ENCODE measurements at regions not wholly inside any gene's neighbourhood (a gene's known extent, or its start where the extent isn't known, plus 50 kb on each side); places are given as distances from the start of the nearest gene placed in this dataset.

DNA sequence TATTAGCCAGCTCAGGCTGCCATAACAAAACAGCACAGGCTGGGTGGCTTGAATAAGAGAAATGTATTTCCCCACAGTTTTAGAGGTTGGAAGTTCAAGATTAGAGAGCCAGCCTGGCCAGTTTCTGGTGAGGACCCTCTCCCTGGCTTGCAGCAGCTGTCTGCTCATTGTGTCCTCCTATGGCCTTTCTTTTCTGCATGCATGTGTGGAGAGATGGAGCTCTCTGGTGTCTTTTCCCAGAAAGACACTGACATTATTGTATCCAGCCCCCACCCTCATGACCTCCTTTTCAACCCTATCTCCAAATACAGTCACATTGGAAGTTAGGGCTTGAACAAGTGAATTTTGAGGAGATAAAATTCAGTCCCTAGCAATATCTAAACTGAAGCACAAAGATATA, 263.8 kb upstream of the PABPC4L start:
- no peak for DNase-seq

GRCh38 chr4:134463771-134464170, 262.2 kb upstream of the PABPC4L start:
- no peak for DNase-seq

- DNase-seq, result no peak
Measured at GRCh38 chr4:134426821-134427220, 225.2 kb upstream of the PABPC4L start.

GRCh38 chr4:134425756-134426155, 224.2 kb upstream of the PABPC4L start:
- DNase-seq, result no peak

- DNase-seq, result no peak
Measured at GRCh38 chr4:134422776-134423175, 221.2 kb upstream of the PABPC4L start.

DNA sequence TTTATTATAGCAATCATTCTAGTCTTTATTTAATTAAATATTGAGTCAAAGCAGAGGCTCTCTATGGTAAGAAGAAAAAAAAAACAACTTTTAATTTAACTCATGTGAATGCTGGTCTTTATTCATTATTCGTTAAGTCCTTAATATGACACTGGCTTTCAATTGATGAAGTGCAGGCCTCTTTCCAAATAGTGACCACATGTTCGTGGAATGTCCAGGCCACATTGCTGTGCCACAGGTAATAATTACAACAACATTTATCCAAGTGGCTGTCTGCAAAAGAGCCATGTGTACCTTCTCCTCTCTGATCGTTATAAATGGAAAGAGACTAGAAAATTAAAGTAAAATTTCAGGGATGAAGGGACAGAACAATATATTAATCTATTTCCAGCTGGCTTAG, 220.1 kb upstream of the PABPC4L start:
- no peak for DNase-seq

- no peak for DNase-seq
Measured at GRCh38 chr4:134408897-134409296, 207.3 kb upstream of the PABPC4L start.

GRCh38 chr4:134401798-134402197, 200.2 kb upstream of the PABPC4L start:
- no peak for DNase-seq

GRCh38 chr4:134393592-134393991, 192.0 kb upstream of the PABPC4L start:
- DNase-seq, result no peak

- DNase-seq, result no peak
Measured at GRCh38 chr4:134390319-134390718, 188.7 kb upstream of the PABPC4L start.

DNA sequence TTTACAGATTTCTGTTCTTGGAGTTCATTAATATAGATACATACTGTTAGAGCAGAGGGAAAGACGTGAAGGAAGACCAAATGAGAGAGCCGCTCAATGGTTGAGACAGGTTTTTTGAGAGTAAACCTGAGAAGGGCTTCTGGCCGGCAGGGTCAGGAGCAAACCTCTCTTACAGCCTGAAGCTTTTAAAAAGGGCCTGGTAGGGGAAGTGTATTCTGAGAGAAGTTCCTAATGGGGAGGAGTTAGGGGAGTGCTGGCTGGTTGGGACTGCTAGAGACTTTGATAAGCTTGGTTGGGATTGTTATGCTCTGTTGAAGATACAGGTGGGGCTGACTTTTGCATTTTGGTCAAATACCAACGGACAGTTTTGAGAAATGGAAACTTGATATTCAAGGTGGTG, 186.8 kb upstream of the PABPC4L start:
- no peak for DNase-seq

DNA sequence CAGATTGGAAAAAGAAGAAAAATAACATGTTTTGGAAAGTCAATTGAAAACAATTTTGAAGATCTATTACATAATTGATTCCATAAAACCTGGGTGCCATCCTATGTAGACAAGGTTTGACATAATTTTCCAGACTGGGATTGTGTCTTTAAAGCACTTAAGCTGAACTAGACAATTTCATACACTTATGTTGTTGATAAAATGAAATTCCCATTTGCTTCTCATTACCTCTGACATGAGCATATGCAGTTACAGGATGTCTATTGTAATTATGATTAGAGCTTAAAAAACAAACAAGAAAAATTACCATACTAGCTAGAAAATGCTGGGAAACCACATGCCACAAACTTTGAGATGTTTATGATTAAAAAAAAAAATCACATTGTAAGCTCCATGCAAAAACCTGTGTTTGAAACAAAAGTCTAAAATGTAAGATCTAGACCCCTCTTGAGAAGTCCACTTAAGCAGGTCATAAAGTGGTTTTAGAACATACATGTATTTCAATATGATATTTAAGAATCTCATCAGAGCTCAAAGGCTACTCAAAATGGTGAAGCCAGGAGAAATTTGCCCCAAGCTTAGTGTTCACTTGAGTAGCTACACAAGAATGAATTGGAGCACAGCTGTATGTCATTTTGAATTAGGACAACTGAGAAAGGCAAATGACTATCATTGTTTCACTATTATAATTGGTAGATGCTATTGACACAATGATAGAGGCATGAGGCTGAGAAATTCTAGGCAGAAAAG, 181.1 kb upstream of the PABPC4L start:
- DNase-seq, result no peak

DNA sequence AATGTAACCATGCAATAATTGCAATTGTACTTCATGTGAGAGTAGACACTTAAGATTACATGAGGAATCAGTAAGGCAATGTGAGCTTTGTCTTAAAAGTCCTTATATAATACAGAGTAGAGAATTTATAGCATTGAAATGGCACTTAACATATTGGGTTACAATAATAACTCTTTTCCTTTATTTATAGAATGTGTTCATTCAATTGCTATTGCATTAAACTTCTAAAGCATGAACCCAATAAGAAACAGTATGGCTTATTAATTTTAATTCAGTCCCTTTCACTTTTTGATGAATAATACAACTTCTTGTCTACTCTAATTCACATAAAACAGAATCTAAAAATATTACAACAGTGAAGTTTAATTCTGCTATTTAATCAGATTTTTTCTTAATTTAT, 174.2 kb upstream of the PABPC4L start:
- DNase-seq, result no peak

GRCh38 chr4:134365852-134366251, 164.3 kb upstream of the PABPC4L start:
- no peak for DNase-seq

- no peak for DNase-seq
Measured at GRCh38 chr4:134364928-134365327, 163.3 kb upstream of the PABPC4L start.

DNA sequence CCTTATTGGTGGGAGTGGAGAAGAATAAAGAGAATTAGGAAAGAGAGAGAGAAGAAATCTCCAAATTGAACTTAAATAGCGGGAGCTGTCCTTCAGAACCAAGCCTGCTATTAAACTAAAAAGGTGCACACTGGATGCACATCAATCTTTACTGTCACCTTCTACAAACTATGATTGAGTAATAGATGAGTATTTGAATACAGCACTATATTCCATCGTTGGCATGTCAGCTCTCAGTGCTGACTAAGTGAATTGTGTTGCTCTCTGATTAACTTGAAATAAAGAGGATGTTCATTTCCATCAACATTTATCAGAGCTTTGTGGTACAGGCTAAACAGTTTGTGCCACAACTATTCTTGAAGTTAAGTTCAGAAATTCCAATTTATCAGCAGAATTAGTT, 143.7 kb upstream of the PABPC4L start:
- DNase-seq, result no peak

DNA sequence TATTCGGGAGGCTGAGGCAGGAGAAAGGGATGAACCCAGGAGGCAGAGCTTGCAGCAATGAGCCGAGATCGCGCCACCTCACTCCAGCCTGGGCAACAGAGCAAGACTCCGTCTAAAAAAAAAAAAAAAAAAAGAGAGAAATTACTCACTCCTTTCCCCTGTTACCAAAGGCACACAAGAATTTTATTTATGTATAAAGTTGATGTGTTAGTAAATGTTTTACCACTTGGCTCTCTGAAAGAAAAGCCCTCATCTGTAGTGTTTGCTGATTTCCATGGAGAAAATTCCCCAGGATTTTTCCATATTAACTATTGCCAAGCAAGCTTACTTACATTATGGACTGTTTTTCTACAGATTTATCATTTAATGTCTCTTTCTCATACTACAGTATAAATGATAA, 142.1 kb upstream of the PABPC4L start:
- DNase-seq, result no peak

DNA sequence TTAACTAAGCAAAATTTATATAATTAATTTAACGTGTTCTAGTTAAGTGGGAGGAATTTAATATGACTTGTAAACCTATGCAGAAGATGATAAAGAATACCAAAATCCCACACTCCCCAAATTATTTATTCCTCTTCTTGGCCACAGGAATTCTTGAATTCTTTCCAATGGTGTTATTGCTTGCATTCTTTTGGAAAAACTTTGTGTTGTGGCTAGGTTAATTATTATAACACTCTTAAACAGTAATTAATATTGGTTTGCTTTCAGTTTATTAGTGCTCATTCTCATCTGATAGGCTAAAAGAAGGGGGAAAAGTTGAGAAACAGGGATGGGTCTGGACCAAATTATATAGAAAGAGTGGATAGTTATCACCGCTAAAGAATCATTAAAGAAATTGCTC, 141.5 kb upstream of the PABPC4L start:
- DNase-seq, result no peak

- no peak for DNase-seq
Measured at GRCh38 chr4:134337574-134337973, 136.0 kb upstream of the PABPC4L start.

DNA sequence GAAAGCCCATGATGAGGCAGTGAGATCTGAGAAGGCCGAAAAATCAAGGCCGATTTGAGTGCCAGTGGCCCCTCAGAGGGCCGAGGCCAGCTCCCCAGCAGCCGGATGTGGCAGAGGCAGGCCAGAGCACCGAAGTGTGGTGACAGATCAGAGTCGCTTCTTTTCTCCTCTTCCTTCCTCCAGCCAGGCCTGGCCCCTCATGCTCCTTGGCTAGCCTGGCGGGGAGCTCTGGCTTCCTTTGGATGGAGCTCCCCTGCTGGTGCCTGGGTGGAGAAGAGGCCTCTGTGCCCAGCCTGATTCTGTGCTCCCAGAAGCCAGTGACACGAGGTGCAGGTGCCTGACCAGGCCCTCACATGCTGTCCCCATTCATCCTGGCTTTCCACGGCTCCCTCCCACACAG, 127.2 kb upstream of the PABPC4L start:
- no peak for DNase-seq

- no peak for DNase-seq
Measured at GRCh38 chr4:134327274-134328122, 125.9 kb upstream of the PABPC4L start.

DNA sequence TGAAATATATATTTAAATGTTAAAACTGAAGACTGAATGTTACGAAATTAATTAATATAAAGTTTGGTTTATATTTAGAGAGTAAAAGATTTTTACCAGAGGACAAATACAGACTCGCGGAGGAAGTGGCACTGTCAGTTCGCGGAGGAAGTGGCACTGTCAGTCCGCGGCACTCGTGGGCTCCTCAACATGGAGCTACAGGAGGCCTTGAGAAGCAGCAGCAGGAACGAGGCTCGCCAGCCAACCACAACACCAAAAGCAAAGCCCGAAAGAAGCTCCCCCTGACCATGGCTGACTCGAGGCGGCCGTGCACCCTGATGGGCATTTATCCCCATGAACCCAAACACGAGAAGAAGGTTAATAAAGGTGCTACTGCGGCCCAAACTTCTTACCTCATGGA, 125.3 kb upstream of the PABPC4L start:
- DNase-seq, result no peak

DNA sequence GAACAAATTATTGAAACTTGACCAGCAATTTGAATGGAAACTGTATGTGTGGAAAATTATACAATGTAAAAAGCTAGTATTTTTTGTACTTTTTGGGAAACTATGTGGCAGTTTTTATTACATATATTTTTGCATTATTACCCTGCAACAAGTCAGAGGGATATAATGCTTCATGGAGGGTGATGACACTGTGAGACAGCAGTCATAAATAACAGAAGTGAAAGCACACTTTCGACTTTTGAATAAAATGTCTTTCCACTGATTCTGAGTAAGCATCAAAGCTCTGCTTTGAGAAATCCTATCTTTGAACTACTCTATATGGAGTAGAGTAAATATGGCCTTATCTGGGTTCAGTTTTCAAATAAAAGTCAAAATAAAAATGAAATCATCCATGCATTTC, 122.6 kb upstream of the PABPC4L start:
- DNase-seq, result no peak

DNA sequence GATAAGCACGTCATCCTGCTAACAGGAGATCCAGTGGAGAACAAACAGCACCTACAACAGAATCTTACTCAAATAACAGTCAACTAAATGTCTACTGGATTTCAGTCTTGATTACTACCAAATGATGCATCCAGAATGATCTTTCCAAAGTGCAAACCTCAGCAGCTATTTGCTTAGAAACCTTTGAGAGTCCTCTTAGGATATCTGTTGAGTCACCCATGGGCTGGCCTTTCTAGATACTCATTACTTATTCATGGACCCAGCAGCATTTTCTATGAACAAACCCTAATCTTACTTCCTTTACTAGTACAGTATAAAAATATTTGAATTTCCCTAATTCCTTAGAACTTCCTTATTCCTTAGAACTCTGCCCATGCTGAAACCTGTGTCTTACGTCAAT, 118.5 kb upstream of the PABPC4L start:
- no peak for DNase-seq

DNA sequence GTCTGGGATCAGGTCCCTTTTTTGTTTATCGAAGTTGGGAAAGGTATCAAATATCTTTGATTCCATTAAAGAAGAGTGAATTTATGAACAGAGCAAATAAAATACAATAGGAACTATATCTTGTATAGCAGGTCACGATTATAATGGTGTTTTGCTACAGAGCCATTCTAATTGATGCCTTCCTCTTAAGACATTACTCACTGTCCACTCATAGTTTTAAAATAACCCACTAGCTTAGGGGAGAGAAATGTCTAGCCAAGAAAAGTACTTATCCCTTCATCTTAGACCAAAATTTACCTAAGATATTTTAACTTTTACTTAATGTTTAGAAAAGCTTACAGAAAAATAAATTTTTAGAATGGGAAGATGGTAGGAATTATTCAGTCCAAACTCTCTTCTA, 112.0 kb upstream of the PABPC4L start:
- no peak for DNase-seq

All from NCI-H748 treated with DMSO at 0.1 percent for 48 hours (cell line).